ENCODE measurements at regions not wholly inside any gene's neighbourhood (a gene's known extent, or its start where the extent isn't known, plus 50 kb on each side); places are given as distances from the start of the nearest gene placed in this dataset.
"Not testable (repeated sequence)": the region's sequence is repeated elsewhere in the genome, so short reads cannot be mapped to it uniquely, and the experiment has no call there.

GRCh38 chr7:84908196-84908793 lies 278.6 kb downstream of the SEMA3D start:
- DNase-seq (ENCODE audit: low read depth): no peak
- TF ChIP-seq CTCF (conservative IDR thresholded peaks at IDR 0.05; ENCODE audit: low read length): no peak
- no peak overlapping the region for H3K4me3 ChIP-seq (ENCODE audit: low read length)

- no peak for TF ChIP-seq CTCF (conservative IDR thresholded peaks at IDR 0.05; ENCODE audit: low read length)
- no peak for DNase-seq (ENCODE audit: low read depth)
- H3K4me3 ChIP-seq (ENCODE audit: low read length): no peak overlapping the region
Measured at GRCh38 chr7:84906889-84907288, 280.0 kb downstream of the SEMA3D start.

GRCh38 chr7:84904561-84904960 lies 282.3 kb downstream of the SEMA3D start:
- no peak for TF ChIP-seq CTCF (conservative IDR thresholded peaks at IDR 0.05; ENCODE audit: low read length)
- H3K4me3 ChIP-seq (ENCODE audit: low read length): no peak overlapping the region
- DNase-seq (ENCODE audit: low read depth): no peak

GRCh38 chr7:84901366-84901765 lies 285.5 kb downstream of the SEMA3D start:
- no peak for DNase-seq (ENCODE audit: low read depth)
- TF ChIP-seq CTCF (conservative IDR thresholded peaks at IDR 0.05; ENCODE audit: low read length): no peak
- no peak overlapping the region for H3K4me3 ChIP-seq (ENCODE audit: low read length)

- no peak overlapping the region for H3K4me3 ChIP-seq (ENCODE audit: low read length)
- no peak for DNase-seq (ENCODE audit: low read depth)
- TF ChIP-seq CTCF (conservative IDR thresholded peaks at IDR 0.05; ENCODE audit: low read length): no peak
Measured at GRCh38 chr7:84900215-84900614, 286.6 kb downstream of the SEMA3D start.

GRCh38 chr7:84895563-84895962 lies 291.3 kb downstream of the SEMA3D start:
- no peak for DNase-seq (ENCODE audit: low read depth)
- TF ChIP-seq CTCF (conservative IDR thresholded peaks at IDR 0.05; ENCODE audit: low read length): no peak
- no peak overlapping the region for H3K4me3 ChIP-seq (ENCODE audit: low read length)

- not testable (repeated sequence) for DNase-seq (ENCODE audit: low read depth); H3K4me3 ChIP-seq (ENCODE audit: low read length)
Measured at GRCh38 chr7:84883570-84883969, 303.3 kb downstream of the SEMA3D start.

- not testable (repeated sequence) for DNase-seq (ENCODE audit: low read depth)
Measured at GRCh38 chr7:84880326-84880997, 306.4 kb downstream of the SEMA3D start.

More at GRCh38 chr7:84880326-84880997, 306.4 kb downstream of the SEMA3D start:
- not testable (repeated sequence) for H3K4me3 ChIP-seq (ENCODE audit: low read length)

Data from AG10803 (cell line).